ENCODE measurements at regions not wholly inside any gene's neighbourhood (a gene's known extent, or its start where the extent isn't known, plus 50 kb on each side); places are given as distances from the start of the nearest gene placed in this dataset.

GRCh38 chr2:236489895-236490404, 79.7 kb upstream of the ACKR3 start:
- intact Hi-C loops (cut with micrococcal nuclease) = no loop called here

DNA sequence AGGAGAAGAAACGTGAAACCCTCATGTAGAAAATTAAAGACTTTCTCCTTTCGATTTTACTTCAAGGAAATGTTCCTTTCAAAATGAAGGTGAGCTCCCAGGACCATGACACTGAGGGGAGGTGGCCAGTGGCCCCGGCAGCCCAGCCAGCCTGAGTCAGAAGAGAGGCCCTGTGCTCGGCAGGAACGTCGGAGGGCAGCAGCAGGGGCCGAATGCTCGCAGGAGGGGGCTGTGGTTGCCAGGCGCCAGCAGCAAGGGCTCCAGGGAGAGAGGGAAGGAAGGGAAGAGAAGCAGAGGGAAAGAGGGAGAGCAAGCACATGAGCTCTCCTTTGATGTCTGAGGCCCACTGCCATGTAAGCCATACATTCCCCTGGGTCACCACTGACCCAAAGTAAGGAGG, 73.3 kb upstream of the ACKR3 start:
- intact Hi-C loops (cut with micrococcal nuclease) = no loop called here

- intact Hi-C loops (cut with micrococcal nuclease) = no loop called here
Measured at GRCh38 chr2:236498369-236498768, 71.3 kb upstream of the ACKR3 start.

DNA sequence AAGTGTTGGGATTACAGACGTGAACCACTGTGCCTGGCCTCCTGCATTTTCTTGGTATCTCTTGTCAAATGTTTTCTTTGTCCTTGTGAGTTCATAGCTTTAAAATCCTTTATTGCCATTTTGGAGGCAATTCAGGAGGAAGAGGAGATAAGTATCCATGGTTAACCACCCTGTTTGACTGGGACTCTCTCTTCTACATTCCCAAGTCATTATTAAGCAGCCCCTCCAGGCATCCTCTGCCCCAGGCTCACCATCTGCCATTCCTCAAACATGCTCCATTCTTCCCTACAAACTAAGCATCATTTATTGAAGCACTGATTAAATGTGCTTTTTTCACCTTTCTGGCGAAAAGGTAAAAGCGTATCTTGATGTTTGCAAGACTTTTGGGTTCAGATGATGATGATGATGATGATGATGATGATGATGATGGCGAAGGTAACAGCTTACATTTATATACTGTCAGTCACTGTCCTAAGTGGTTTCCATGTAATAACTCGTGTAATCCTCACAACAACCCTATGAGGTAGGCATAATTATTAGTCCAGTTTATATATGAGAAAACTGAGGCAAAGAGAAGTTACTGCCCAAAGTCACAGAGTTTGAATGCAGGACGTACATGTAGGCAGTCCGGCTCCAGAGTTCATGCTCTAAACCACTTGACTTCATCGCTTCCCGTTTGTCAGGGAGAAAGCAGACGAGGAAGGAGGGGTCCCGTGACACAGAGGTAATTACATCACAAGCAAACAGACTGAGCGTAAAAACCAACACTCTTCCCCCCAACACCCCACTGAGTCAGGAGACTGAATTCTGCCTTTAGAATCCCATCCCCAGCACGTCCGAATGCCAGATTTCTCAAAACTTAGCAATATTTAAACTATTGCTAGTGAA, 69.7 kb upstream of the ACKR3 start:
- intact Hi-C loops (cut with micrococcal nuclease) = no loop called here

DNA sequence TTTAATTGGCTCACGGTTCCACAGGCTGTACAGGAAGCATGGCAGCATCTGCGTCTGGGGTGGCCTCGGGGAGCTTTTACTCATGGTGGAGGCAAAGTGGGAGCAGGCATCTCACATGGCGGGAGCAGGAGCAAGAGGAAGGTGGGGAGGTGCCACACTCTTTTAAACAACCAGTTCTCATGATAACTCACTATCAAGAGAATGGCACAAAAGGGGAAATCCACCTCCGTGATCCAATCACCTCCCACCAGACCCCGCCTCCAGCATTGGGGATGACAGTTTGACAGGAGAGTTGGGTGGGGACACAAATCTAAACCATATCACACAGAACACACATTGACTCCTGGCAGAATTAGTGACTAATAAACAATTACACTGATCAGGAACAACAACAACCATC, 68.6 kb upstream of the ACKR3 start:
- intact Hi-C loops (cut with micrococcal nuclease) = no loop called here

DNA sequence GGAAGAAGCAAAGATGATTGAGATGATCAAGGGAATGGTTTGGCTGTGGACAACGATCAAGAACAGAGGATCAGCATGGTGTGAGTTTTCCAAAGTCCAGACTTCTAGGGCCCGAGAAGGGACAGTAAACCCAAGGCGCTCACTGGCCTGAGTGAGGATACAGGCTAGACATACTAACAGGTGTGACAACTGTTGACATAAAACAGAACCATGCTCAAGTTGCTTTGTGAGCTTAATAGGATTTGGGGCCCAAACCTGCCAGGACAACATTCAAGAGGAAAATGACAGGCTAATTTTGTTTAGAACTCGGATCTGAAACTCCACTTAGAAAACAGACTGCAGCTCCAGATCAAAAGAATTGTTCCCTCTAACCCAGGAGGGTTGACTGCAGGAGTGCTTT, 68.1 kb upstream of the ACKR3 start:
- intact Hi-C loops (cut with micrococcal nuclease) = no loop called here

- intact Hi-C loops (cut with micrococcal nuclease) = no loop called here
Measured at GRCh38 chr2:236503100-236503499, 66.5 kb upstream of the ACKR3 start.

DNA sequence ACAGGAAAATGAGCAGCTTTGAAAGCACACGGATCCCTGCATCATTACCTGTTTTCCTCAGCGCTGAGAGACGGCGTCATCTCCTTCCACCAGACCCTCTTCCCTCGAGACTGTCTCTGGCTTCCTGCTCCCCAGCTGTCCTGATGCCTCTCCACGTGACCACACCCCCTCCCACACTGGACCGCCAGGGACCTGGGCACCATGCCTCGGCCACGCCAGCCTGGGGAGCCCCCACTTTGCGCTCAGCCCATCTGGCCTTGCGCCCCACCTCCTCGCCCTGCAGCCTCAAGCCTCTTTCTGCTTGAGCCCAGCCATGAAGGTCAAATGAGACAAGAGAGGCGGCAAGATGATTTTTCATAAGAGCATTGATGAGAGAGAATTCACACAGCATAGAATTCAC, 66.0 kb upstream of the ACKR3 start:
- intact Hi-C loops (cut with micrococcal nuclease) = no loop called here

DNA sequence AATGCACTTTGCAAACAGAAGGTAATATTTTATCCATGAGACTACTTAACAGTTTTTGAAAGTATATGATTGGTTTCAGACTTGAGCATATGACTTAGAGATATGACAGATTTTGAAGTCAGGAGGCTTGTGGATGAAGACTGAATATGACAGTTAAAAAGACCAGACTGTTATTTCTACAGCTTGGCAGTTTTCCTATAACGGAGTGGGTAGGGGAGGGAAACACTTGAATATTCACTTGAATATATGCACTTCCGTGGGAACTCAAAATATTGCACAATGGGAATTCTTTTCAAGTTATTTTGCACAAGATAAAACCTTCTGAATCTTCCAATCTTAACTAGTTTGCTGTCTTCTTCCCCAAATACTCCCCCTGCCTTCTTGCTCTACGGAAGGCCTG, 64.6 kb upstream of the ACKR3 start:
- intact Hi-C loops (cut with micrococcal nuclease) = no loop called here

DNA sequence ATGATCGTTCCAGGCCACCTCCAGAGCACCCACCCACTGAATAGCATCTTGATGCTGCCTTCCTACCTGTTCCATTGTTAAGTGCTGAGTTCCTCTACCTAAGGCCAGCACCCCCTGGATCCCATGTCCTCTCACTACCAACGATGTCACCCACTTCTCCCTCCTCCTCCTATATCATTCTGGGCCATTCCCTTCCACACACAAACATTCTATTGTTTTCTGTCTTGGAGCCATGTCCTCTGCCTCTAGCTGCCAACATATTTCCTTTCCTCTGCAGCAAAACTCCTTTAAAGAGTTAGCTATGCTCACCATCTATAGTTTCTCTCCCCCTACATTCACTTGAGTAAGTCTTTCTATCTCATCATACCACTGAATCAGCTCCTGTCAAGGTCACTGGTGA, 64.0 kb upstream of the ACKR3 start:
- intact Hi-C loops (cut with micrococcal nuclease) = no loop called here

DNA sequence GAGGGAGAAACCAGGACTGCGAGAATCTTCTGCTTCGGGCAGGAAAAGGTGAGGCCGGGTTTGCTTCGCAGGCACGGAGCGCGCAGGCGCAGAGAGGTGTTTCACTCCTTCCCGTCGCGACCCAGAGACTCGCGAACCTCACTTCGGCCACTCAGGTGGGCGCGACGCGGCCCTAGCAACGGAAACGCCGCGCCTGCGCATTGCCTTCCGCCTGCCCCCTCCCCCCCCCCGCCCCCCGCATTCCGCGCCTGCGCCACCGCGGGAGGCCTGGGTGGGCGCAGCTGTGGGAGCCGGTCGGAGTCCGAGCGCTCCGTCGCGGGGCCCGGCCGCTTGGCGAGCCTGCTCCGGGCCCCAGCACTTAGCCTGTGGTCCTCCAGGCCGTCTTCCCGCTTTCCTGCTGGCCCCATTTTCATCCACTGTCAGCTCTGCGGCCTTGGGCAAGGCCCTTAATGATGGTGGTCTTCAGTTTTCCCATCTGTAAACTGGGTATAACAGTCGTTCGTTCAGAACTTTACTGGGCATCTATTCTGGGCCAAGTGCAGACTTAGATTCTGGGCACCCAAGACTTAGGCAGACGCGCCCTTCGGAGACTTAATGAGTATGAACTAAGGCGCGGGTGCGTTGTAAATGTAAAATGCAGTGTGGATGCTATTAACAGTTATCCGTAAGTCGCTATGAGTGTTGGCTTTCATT, 62.1 kb upstream of the ACKR3 start:
- intact Hi-C loops (cut with micrococcal nuclease) = no loop called here

DNA sequence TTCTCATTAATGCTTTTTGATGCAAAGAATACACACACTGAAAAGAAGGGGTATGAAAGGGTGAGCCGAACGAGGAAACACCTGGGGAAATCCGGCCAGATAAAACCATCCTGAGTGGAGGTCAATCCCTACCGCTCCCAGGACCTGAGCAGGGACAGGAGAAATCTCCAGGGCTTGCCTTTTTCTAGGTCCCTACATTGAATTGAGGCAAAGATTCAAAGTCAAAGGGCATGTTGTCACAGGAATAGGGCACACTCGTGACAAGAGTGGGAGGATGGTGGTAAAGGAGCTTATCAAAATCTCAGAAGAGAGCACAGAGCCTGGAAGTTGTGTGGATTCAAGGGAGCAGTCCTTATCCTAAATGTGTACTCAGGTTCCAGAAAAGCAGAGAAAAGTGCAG, 61.2 kb upstream of the ACKR3 start:
- intact Hi-C loops (cut with micrococcal nuclease) = no loop called here

DNA sequence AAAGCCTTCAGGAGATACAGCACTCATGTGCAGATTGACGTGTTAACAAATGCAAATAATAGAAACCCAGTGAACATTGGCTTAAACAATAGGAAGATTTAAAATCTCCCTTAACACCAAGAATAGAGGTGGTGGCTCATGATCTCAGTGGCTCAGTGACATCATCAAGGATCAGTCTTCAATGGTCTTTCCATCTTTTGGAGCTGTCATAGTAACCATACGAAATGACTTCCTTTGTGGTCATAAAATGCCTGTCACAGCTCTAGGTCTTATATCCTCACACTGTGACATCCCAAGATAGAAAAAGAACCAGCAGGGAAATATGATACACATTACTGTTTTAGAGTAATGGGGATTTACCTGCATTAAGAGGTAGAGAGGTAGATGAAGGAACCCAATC, 59.6 kb upstream of the ACKR3 start:
- intact Hi-C loops (cut with micrococcal nuclease) = loop anchor here (5.0 kb wide), 1 partner anchor 517 kb away; no protein-coding TSS in a partner anchor

- intact Hi-C loops (cut with micrococcal nuclease) = loop anchor here (5.0 kb wide), 1 partner anchor 516 kb away; no protein-coding TSS in a partner anchor
Measured at GRCh38 chr2:236511266-236511665, 58.4 kb upstream of the ACKR3 start.

- intact Hi-C loops (cut with micrococcal nuclease) = loop anchor here (5.0 kb wide), 1 partner anchor 515 kb away; no protein-coding TSS in a partner anchor
Measured at GRCh38 chr2:236512267-236512666, 57.4 kb upstream of the ACKR3 start.

DNA sequence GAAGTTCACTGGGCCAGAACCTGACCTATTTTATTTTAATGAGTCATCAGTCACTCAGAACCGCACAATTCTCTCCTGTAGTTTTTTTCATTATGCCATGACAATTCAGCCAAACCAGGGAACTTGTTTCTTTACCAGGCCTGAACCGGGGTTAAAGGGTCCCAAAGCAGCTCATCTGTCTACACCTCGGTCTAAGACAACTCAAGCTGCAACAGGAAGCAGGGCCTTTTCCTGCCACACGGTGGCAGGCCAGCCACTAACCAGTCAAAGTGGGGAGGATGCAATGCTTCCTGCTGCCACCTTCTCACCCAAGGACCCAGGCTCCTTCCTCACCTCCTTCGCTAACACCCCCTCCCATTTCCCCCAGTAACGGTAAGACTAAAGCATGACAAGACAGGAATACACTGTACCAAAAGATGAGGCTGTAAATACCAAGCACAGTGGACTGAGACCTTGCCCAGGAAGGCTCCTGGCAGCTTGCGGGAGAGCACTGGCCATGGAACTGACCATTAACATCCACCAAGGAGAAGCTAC, 56.7 kb upstream of the ACKR3 start:
- intact Hi-C loops (cut with micrococcal nuclease) = loop anchor here (1.0 to 5.0 kb wide), 7 partner anchors 24 to 572 kb away; partner anchors contain the start of genes ACKR3 and COPS8

DNA sequence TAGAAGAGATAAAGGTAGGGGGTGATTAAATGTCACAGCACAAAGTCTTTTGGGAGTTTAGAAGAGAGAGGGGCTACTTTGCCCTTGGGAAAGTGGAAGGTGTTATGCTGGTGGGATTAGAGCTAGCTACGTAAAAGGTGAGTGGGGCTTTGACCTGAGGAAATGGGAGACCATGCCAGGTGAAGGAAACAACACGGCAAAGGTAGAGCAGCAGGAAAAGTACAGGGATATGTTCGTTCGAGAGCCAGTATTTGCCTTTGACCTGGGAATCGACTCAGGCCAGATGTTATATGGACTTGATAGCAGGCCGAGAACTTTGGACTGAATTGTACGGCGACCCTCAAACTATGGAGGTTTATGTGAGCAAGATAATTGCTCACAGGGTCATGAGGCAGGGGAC, 55.7 kb upstream of the ACKR3 start:
- intact Hi-C loops (cut with micrococcal nuclease) = loop anchor here (1.0 to 5.0 kb wide), 7 partner anchors 23 to 571 kb away; partner anchors contain the start of genes ACKR3 and COPS8

DNA sequence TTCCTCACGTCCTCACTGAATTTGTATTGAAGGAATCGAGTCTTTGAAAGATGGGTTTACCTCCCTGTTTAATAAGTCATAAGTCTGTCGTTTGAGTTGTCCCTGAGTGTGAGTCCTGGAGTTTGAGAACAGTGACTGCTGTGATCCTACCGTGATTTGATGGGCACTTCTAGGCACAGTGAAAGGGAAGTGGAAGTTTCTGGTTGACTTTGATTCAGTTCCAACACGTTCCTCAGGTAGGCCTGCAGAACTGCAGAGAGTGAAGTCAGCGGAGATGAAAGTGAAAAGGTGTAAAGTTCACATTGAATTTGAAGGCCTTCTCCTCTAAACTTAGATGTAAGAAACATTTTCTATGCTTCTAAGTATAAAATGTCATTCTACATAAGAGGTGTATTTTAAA, 52.9 kb upstream of the ACKR3 start:
- intact Hi-C loops (cut with micrococcal nuclease) = no loop called here

DNA sequence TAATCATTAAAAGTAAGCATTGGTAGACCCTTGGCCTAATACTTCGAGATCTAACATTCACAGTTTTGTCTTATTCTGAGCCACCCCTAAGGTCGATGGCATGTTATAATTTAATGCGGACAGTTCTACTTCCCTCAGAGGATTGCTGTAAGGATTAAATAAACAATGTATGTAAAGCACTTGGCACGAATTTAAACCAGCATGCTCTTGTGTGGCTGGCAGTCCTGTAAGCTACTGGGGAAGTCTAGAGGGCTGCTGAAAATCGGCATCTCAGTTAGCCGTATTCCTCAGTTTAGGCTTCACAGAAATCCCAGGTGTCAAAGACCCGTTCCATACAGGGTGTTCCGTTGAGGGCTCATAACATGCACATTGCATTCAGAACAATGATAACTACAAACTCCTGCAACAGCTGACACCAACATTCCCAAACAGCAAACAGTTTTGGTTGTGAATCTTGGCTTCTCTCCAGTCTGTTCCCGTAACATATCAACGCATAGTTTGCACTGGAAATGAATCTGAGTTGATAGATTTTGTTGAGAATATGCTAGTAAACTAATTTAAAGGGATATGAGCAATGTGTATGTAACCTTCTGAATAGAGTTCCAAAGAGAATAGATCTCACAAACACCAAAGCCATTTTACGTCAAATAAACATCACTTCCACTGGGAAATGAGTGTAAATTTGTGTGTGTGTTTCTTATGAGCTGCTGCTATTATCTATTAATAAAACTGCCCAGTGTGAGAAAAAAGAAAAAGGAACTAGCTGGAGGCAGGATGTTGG, 52.2 kb upstream of the ACKR3 start:
- intact Hi-C loops (cut with micrococcal nuclease) = no loop called here
